GM15510 (cell line): ENCODE measurements at regions not wholly inside any gene's neighbourhood (a gene's known extent, or its start where the extent isn't known, plus 50 kb on each side); places are given as distances from the start of the nearest gene placed in this dataset.

Experiments
- POLR2A ChIP-seq: IDR thresholded peaks from 3 replicates; pipeline ENCODE4 v1.6.1; 2011; ENCODE audit warnings: borderline replicate concordance; ENCODE audit not compliant: insufficient read length; ENCODE audit errors: extremely low read depth

DNA sequence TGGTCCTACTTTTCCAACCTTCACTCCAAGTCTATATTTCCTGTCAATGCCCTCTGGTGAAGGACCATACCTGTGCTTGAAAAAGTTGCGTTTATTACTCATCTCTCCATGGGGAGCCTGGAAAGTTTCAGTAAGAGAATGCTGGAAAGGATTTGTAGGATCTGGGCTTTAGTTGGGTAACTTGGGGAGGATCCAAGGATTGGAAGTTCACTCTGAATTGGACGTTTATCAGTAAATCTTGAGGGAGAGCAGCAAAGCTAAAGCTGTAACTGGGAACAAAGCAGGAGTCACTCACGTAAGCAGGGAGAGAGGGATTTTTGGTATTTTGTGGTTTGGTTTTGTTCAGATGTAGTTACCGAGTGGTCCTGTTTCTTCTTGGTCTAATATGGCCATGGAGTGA lies 51.4 kb upstream of the NPVF start:
- TF ChIP-seq POLR2A, result no peak

DNA sequence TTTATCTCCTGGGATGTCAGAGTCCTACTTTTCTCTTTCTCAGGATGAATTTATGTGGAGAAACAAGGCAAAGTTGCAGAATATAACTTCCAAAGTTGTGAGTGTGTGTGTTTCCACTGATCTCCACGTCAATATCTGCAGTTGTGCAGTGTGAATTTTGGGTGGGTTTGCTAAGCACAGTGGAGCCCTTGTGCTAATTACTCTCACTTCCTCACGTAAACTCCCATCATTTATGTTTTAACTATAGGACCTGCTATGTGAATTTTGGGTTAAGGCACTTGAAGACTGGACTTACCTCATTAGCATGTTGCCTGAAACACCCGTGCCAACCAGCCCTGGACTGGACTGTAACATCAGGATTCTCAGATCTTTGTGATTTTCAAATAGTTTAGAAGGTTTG lies 51.9 kb upstream of the NPVF start:
- TF ChIP-seq POLR2A, result no peak

DNA sequence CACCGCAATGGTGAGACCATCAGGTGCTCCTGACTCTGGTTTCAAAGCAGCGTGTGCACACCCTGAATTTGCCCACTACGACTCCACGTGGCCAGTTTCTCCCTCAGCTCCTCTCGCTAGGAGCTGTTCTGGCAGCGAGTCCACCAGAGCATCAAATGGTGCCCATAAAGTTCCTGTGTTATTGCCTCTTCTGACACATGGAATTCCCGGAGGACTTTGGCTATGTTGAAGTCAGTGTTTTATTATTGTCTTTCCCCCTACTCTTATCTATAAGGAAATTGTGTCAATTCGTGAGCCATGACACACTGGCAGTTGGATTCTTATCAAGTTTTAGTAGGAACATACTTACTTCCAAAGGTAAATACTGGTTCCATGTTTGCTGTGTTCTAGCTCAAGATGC lies 53.9 kb upstream of the NPVF start:
- no peak for TF ChIP-seq POLR2A

DNA sequence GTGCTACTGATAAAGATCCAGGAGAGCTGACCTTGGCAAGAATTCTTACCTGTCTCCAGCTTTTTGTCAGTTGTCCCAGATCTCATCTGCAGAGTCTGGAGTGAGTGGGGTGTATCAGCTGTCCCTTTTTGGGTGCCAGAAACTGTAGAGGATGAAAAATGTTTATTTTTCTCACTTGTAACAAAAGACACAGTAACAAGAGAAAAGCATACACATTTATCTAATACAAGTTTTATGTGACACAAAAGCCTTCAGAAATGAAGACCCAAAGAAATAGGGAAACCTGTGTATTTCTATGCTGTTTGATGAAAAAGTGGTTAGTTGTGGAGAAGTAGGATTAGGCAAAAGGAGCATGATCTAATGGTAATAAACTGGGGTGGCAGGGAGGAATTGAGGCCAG lies 58.5 kb upstream of the NPVF start:
- no peak for TF ChIP-seq POLR2A

DNA sequence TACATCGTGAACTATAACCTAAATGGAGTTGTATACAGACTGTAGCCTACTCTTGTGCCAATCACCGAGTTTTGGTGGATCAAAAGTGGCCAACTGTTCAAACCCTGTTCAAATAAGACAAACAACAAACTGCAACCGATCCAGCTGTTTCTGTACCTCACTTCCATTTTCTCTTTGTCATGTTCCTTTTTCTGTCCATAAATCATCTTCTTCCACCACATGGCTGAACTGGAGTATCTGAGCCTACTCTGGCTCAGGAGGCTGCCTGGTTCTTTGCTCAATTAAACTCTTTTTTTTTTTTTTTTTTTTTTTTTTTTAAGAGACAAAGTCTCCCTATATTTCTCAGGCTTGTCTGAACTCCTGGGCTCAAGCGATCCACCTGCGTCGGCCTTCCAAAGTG lies 59.0 kb upstream of the NPVF start:
- TF ChIP-seq POLR2A, result no peak

GRCh38 chr7:25288556-25289307 lies 60.4 kb upstream of the NPVF start:
- no peak for TF ChIP-seq POLR2A

DNA sequence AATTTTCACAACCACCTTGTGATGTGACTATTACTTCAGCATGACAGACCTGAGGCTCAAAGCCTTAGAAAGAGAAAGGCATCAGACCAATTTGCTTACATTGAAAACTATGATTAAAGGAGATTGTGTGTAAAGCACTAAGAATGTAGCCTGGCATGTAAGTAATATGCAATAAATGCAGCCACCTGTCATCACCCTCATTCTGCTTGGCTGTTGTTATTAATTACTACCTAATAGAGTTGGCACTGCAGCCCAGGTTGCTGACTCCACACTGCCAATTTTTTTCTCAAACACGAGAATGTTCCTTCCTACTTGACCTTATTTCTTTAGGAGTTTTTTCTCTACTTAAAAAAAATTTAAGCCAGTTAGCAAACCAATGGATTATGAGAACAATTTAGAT lies 61.2 kb upstream of the NPVF start:
- TF ChIP-seq POLR2A, result no peak

DNA sequence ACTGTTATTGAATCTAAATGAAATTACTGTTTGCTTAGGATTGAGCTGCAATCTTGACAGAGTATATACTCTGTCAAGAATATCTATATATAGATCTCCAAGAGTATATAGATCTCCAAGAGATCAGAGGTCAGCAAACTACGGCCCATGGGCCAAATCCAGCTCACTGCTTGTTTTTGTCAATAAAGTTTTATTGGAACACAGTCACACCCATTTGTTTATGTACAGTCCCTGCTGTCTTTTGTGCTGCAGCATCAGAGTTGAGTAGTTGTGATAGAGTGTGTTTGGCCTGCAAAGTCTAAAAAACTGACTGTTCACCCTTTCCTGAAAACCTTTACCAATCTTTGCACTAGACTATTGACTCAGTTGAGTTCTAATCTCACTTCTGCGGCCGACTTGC lies 66.3 kb upstream of the NPVF start:
- TF ChIP-seq POLR2A, result no peak

GRCh38 chr7:25295387-25295786 lies 67.1 kb upstream of the NPVF start:
- no peak for TF ChIP-seq POLR2A

DNA sequence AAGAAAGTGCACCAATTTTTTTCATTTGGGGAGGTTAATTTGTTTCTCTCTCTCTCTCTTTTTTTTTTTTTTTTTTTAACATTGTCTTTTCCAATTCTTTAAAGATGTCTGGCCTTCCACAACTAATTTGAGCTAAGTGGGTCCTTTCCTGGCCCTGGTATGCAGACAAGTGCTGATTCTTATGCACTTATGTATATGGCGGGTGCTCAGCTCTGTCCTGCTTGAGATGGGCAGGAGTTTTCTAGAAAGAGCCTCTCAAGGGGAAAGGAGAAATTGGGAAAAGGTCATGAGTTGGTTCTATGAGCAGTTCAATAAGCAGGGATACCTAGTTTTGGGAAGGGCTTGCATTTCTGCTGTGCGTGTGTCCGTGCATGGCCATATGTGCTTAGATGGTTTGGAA lies 67.8 kb upstream of the NPVF start:
- TF ChIP-seq POLR2A, result no peak

DNA sequence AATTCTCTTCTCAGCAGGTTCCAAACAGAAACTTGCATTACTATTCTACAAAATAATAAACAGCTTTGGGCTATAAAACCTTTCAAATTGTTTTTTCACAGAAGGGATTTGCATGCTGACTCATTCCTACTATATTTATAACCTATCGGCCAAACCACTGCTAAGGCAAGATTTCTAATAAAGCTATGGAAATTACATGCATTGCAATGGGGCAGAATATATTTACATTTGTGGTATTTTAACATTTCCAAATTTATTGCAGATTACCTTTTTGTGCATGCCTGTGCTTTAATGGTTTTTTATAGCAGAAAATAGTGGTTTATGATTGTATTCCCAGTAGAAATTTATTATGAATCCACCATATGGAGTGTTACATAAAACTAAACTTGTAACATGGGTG lies 69.0 kb upstream of the NPVF start:
- TF ChIP-seq POLR2A, result no peak

GRCh38 chr7:25303281-25304181 lies 75.2 kb upstream of the NPVF start:
- no peak for TF ChIP-seq POLR2A

DNA sequence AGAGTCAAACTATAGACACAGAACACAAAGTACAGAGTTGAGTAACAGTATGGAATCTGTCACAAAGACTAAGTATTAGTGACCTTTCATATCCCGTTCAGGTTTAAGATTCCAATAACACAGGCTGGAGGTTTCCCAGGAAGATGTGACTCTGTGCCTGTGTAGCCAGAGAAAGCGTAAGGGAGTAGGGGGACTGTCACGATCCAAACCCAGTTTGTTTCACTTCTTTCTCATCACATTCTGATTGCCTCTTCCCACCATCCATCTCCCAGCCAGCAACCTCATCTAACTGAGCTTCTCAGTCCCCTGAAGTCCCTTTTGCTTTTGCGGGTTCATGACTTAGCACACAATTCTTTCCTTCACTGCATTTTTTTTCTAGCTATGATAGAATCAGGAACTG lies 76.4 kb upstream of the NPVF start:
- TF ChIP-seq POLR2A, result no peak

GRCh38 chr7:25305831-25306230 lies 77.5 kb upstream of the NPVF start:
- TF ChIP-seq POLR2A, result no peak

- no peak for TF ChIP-seq POLR2A
Observed at GRCh38 chr7:25307624-25308023, 79.3 kb upstream of the NPVF start.

GRCh38 chr7:25308246-25308645 lies 80.0 kb upstream of the NPVF start:
- TF ChIP-seq POLR2A, result no peak
